ENCODE measurements at regions not wholly inside any gene's neighbourhood (a gene's known extent, or its start where the extent isn't known, plus 50 kb on each side); places are given as distances from the start of the nearest gene placed in this dataset.

GRCh38 chr9:94014920-94015319 is 59.8 kb upstream of the BARX1 start:
- TF ChIP-seq SP1 (IDR thresholded peaks at IDR 0.05), result no peak
- no peak for TF ChIP-seq BHLHE40 (IDR thresholded peaks at IDR 0.05; ENCODE audit: borderline replicate concordance)
- no peak for TF ChIP-seq FOXA1 (IDR thresholded peaks at IDR 0.05)
- no peak for TF ChIP-seq ELF4 (IDR thresholded peaks at IDR 0.05)
- no peak for TF ChIP-seq ARNT (IDR thresholded peaks at IDR 0.05)
- no peak for TF ChIP-seq L3MBTL2 (conservative IDR thresholded peaks at IDR 0.05)
- TF ChIP-seq ZNF384 (IDR thresholded peaks at IDR 0.05), result no peak
